Right lobe of liver (tissue), 6 donors: ENCODE measurements at regions not wholly inside any gene's neighbourhood (a gene's known extent, or its start where the extent isn't known, plus 50 kb on each side); places are given as distances from the start of the nearest gene placed in this dataset.

Experiments used
- ATAC-seq, 4 donors: fragments of 200-7000 bp; cut with Tn5 transposase; one replicate each; pipeline ENCODE4 v1.9.1; 2020; ENCODE audit warnings: mild to moderate bottlenecking in 4 of 4, moderate library complexity in 4 of 4
- DNase-seq, 3 donors: peaks; one replicate each; pipeline ENCODE4 v3.0.0-alpha.2; 2020
- H3K27ac ChIP-seq, 3 donors: fragments of 200-600 bp; one replicate each; pipeline ENCODE4 v1.8.0; 2022
- H3K27me3 ChIP-seq, 2 donors: fragments of 200-600 bp; one replicate each; pipeline ENCODE4 v1.8.0; 2022
- H3K36me3 ChIP-seq, 4 donors: fragments of 200-600 bp; sonication (generic) in 1 of 4; one replicate each; pipeline versions ENCODE4 v1.5.1 to v1.8.0; 2017 to 2022; ENCODE audit warnings: control low read depth in 1 of 4
- H3K4me1 ChIP-seq, 4 donors: fragments of 200-600 bp; sonication (generic) in 1 of 4; one replicate each; pipeline versions ENCODE4 v1.5.1 to v1.8.0; 2017 to 2022; ENCODE audit warnings: control low read depth in 1 of 4
- H3K4me3 ChIP-seq, 3 donors: fragments of 200-600 bp; one replicate each; pipeline ENCODE4 v1.8.0; 2022
- H3K9me3 ChIP-seq, 4 donors: fragments of 200-600 bp; sonication (generic) in 1 of 4; one replicate each; pipeline versions ENCODE4 v1.5.1 to v1.8.0; 2017 to 2022; ENCODE audit warnings: control low read depth in 1 of 4
- POLR2A ChIP-seq: fragments of 450-650 bp; IDR thresholded peaks from one replicate; pipeline ENCODE4 v1.6.1; 2017; ENCODE audit warnings: antibody characterized with exemption, mild to moderate bottlenecking
- WGBS: methylation state at CpG from one replicate; pipeline ENCODE4 v1.1.6; 2018; ENCODE audit warnings: low coverage, low lambda C conversion rate; ENCODE audit not compliant: insufficient coverage; ENCODE audit errors: missing lambda C conversion rate; 5-methylcytosine and 5-hydroxymethylcytosine counted together
- intact Hi-C, 2 donors: fragments of 100-400 bp; cut with DNase I; formaldehyde crosslinking; loops; one replicate each; pipeline versions ENCODE4 v1.11.2 to v1.14.1; 2022
- TF ChIP-seq, protein P1 (sequence below), 4 donors: fragments of 200-600 bp in 3 of 4; fragments of 450-650 bp in 1 of 4; IDR thresholded peaks; one replicate each; pipeline versions ENCODE4 v1.5.1 to v1.8.0; 2016 to 2022; ENCODE audit warnings: antibody characterized with exemption in 4 of 4, mild to moderate bottlenecking in 2 of 4
- donor health status: DM: no; HTN: yes; CAD: no.
- donor health status: DM: no; HTN: no; CAD: no.
- donor health status: DM: no; HTN: no; CAD: no.
- donor health status: DM: no; HTN: yes; CAD: no.
- donor health status: DM: no; HTN: yes; CAD: no.

DNA sequence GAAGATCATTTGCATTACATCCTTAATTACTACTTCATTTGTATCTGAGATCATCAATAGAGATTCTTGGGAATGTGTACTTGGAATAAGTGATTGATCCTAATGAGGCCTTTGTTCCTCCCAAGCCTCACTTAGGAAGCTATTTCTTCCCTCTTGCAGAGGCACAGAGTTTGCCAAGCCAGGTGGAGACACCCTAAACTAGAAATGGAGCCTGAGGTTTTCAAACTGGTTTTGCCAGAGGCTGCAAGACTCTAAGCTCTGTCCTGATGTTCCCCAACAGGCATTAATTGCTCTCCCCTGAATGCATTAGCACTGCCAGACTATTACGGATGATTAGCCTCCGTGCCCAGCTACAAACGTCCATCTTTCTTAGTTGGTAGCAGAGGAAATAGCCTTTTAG, 125.2 kb upstream of the LGALSL start:
- Histone ChIP-seq H3K9me3 (no peaks in the 10 kb centered on the region), H3K4me1 (no peaks in the 10 kb centered on the region), H3K27ac (no peak overlapping the region), H3K27me3 (no peaks in the 10 kb centered on the region), H3K4me3 (no peak overlapping the region), H3K36me3 (no peaks in the 10 kb centered on the region)
- intact Hi-C loops, result loop anchor here in 1 of 2 donors (10.0 kb wide), 1 partner anchor 274 kb away; no protein-coding TSS in a partner anchor
- DNase-seq (no peak), ATAC-seq (no peak)
- TF ChIP-seq, protein P1, sequence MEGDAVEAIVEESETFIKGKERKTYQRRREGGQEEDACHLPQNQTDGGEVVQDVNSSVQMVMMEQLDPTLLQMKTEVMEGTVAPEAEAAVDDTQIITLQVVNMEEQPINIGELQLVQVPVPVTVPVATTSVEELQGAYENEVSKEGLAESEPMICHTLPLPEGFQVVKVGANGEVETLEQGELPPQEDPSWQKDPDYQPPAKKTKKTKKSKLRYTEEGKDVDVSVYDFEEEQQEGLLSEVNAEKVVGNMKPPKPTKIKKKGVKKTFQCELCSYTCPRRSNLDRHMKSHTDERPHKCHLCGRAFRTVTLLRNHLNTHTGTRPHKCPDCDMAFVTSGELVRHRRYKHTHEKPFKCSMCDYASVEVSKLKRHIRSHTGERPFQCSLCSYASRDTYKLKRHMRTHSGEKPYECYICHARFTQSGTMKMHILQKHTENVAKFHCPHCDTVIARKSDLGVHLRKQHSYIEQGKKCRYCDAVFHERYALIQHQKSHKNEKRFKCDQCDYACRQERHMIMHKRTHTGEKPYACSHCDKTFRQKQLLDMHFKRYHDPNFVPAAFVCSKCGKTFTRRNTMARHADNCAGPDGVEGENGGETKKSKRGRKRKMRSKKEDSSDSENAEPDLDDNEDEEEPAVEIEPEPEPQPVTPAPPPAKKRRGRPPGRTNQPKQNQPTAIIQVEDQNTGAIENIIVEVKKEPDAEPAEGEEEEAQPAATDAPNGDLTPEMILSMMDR (IDR thresholded peaks at IDR 0.05), result no peak
- no peak for TF ChIP-seq POLR2A
- 55% methylated on average over 3 of the region's 3 CpGs for WGBS

DNA sequence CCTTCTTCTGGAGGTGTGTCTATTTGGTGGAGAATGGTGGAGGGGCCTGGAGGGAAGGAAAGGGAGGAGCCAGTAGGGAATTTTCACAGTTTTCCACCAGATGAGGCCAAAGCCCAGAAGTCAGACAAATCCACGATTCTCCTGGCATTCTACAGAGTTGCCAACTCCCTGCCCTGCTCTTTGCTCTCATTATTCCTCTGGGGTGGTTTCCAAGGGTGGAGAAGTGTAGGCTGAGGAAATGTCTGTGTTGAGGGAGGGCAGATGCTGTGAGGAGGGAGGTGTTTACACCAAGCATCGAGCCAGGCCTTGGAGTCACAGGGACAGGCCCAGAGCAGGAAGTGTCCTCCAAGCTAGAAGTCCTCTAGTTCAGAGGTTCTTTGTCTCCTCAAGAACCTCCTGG, 124.1 kb upstream of the LGALSL start:
- WGBS, result 13% methylated on average over 1 of the region's 2 CpGs
- Histone ChIP-seq H3K4me3 (no peak overlapping the region), H3K27ac (no peak overlapping the region), H3K36me3 (no peaks in the 10 kb centered on the region), H3K4me1 (no peaks in the 10 kb centered on the region), H3K27me3 (no peaks in the 10 kb centered on the region), H3K9me3 (no peaks in the 10 kb centered on the region)
- ATAC-seq (peak in 3 of 4 donors; percentile 9 to 19 (median 14)), DNase-seq (no peak)
- intact Hi-C loops, result loop anchor here (5.0 to 10.0 kb wide), 2 partner anchors 157 to 275 kb away; no protein-coding TSS in a partner anchor
- TF ChIP-seq, protein P1 (IDR thresholded peaks at IDR 0.05), result no peak
- no peak for TF ChIP-seq POLR2A

DNA sequence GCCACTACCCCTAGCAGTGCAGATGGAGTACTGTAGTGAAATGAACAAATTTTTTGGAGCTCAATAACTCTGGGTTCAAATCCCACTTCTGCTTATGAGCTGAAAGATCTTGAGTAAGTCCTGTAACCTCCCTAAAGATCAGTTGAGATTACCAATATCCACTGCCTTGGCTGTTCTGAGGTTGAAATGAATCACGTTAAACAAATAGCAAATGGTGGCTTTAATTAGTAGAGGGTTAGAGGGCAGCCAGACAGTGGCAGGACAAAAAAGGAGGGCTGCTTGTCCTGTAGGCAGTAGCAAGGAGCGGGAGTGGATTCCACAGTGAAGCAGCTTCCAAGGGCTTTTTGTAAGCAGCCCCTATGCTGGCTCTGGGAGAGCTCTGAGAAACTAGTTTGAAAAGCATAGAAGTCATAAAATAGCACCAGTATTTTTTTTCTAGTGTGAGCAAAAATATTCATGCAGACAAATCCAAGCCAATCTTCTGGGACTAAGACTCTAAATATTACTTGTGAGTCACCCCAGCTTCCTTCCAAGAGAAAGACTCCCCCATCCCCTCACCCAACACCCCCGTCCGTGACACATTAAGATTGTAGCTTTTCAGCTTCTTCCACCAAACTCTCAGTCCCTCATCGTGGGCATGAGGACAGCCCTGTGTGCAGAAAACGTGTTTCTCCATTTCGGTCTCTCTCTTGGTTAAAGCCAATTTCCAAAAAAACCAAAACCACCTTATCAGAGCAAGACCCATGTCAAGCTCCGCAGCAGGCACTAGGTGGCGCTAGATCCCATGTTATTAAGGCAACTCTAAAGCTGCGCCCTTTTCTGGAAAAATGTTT, 123.5 kb upstream of the LGALSL start:
- no peaks in the 10 kb centered on the region for H3K27me3 ChIP-seq
- no peak overlapping the region for H3K4me3 ChIP-seq
- H3K4me1 ChIP-seq, result no peaks in the 10 kb centered on the region
- DNase-seq (peak; percentile 68 to 80 (median 73)), ATAC-seq (peak; percentile 78 to 81 (median 80))
- intact Hi-C loops, result loop anchor here (5.0 kb wide), 1 partner anchor 157 kb away; no protein-coding TSS in a partner anchor
- 11% methylated on average over 10 of the region's 10 CpGs for WGBS
- no peaks in the 10 kb centered on the region for H3K36me3 ChIP-seq
- H3K9me3 ChIP-seq, result no peaks in the 10 kb centered on the region
- TF ChIP-seq, protein P1 (IDR thresholded peaks at IDR 0.05), result peak; percentile 87 to 97 (median 92)
- TF ChIP-seq POLR2A, result no peak
- H3K27ac ChIP-seq, result no peak overlapping the region

DNA sequence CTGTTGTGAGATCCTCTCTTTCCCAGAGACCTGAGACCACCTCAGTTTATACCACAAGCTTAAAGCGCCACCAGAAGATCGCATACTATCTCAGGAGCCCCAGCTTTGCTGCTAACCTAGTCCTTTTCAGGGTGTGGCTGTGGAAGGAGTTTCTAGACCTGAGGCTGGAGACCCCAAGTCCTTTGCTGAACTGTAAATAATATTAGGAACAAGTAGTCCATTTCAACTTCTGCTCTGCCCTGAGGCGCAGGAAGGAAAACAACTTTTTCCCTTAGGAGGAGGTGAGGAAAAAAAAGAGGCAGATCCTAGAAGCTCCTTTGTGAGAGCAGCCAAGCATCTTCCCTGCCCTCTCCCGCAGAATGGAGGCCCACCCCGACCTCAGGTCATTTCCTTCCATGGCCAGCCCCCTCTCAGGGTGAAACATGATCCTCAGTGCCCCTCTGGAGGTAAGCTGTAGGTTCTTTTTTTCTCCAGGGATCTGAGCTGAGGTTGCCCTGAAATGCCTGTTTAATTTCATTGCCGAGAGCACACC, 122.8 kb upstream of the LGALSL start:
- H3K27ac ChIP-seq, result no peak overlapping the region
- no peak for DNase-seq

More for the DNA sequence above, 122.8 kb upstream of the LGALSL start:
- no peaks in the 10 kb centered on the region for H3K27me3 ChIP-seq
- TF ChIP-seq POLR2A, result no peak
- TF ChIP-seq, protein P1 (IDR thresholded peaks at IDR 0.05), result no peak
- no peaks in the 10 kb centered on the region for H3K36me3 ChIP-seq
- ATAC-seq, result no peak
- no peaks in the 10 kb centered on the region for H3K9me3 ChIP-seq
- intact Hi-C loops, result loop anchor here (5.0 kb wide), 1 partner anchor 156 kb away; no protein-coding TSS in a partner anchor
- no peaks in the 10 kb centered on the region for H3K4me1 ChIP-seq
- no peak overlapping the region for H3K4me3 ChIP-seq
- WGBS, result 30% methylated on average over 5 of the region's 6 CpGs
